DOHH2 (cell line): ENCODE measurements at regions not wholly inside any gene's neighbourhood (a gene's known extent, or its start where the extent isn't known, plus 50 kb on each side); places are given as distances from the start of the nearest gene placed in this dataset.
"Not testable (repeated sequence)": the region's sequence is repeated elsewhere in the genome, so short reads cannot be mapped to it uniquely, and the experiment has no call there.

Experiments
- EZH2phosphoT487 ChIP-seq: fragments of 200-600 bp; sonication (generic); IDR thresholded peaks from 2 replicates; pipeline ENCODE4 v1.6.1; 2017; ENCODE audit warnings: borderline replicate concordance, mild to moderate bottlenecking, antibody characterized with exemption, low read length, moderate library complexity, mixed read lengths
- TF ChIP-seq, protein P1 (sequence below): fragments of 200-600 bp; sonication (generic); IDR thresholded peaks from one replicate; pipeline ENCODE4 v1.5.1; 2014; ENCODE audit warnings: antibody characterized with exemption, mild to moderate bottlenecking, low read depth, low read length; ENCODE audit not compliant: poor library complexity, severe bottlenecking

DNA sequence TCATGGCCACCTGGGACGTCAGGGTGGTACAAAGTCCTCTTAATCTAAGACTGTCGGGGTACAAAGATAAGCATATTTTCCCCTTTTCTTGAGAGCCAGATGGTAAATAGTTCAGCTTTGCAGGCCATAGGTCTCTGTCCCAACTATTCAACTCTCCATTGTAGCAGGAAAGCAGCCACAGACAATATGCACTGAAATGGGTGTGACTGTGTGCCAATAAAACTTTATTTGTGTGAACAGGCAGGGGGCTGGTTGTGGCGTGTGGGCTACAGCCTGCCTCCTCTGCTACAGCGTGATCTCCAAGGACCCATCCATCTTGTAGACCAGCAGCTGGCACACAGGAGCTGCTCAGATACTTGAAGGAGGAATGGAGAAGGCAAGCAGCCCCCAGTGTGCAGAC lies 73.2 kb upstream of the CLEC6A start:
- TF ChIP-seq, protein P1, sequence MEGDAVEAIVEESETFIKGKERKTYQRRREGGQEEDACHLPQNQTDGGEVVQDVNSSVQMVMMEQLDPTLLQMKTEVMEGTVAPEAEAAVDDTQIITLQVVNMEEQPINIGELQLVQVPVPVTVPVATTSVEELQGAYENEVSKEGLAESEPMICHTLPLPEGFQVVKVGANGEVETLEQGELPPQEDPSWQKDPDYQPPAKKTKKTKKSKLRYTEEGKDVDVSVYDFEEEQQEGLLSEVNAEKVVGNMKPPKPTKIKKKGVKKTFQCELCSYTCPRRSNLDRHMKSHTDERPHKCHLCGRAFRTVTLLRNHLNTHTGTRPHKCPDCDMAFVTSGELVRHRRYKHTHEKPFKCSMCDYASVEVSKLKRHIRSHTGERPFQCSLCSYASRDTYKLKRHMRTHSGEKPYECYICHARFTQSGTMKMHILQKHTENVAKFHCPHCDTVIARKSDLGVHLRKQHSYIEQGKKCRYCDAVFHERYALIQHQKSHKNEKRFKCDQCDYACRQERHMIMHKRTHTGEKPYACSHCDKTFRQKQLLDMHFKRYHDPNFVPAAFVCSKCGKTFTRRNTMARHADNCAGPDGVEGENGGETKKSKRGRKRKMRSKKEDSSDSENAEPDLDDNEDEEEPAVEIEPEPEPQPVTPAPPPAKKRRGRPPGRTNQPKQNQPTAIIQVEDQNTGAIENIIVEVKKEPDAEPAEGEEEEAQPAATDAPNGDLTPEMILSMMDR = not testable (repeated sequence)
- TF ChIP-seq EZH2phosphoT487 = not testable (repeated sequence)
